GDM1 (cell line): ENCODE measurements at regions not wholly inside any gene's neighbourhood (a gene's known extent, or its start where the extent isn't known, plus 50 kb on each side); places are given as distances from the start of the nearest gene placed in this dataset.

ENCODE experiments used
- DNase-seq: peaks from one replicate; lab custom pipeline; 2025; lab: John Stamatoyannopoulos, UW

- DNase-seq: no peak
These were observed 163.3 kb upstream of the NABP1 start for GRCh38 chr2:191514613-191515012.

DNA sequence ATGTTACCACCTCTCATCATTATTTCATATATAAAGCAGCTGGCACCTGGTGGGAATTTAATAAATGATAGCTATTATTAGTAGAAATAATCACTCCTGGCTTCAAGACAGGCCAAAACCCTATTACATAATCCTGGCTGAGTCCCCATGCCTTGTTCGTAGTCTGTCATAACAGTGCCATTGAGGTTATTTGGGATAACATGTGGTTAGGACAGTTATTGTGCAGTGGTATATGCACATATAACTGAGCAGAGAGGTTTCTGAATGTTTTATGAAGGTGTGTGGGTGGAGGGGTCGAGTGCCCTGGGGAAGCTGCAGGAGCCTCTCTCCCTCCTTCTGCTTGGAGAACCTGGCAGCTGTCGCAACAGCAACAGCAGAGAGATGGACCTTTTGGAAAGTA, 162.4 kb upstream of the NABP1 start:
- no peak for DNase-seq

GRCh38 chr2:191516260-191516659, 161.7 kb upstream of the NABP1 start:
- DNase-seq: no peak

GRCh38 chr2:191521608-191522208, 156.2 kb upstream of the NABP1 start:
- DNase-seq: no peak

GRCh38 chr2:191522478-191523120, 155.3 kb upstream of the NABP1 start:
- no peak for DNase-seq

DNA sequence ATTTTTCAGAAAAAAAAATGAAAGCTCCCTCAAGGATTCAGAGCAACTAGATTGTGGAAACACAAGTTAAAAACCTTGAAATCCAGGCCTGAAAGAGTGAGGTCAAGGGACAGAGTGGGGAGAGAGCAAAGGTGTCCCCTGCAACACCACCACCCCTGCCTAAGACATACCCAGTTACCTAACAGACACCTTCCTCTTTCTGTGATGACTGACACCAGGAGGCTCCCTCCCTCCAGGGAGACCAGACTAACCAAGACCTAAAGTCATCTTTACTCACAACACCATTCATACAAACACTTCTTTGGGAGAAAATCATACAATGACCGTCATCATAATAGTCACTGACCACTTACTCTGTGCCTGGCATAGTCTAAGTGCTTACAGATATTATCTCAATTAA, 151.8 kb upstream of the NABP1 start:
- no peak for DNase-seq

- DNase-seq: no peak
These were observed 151.4 kb upstream of the NABP1 start for GRCh38 chr2:191526536-191526935.

GRCh38 chr2:191526953-191527556, 150.9 kb upstream of the NABP1 start:
- DNase-seq: no peak

DNA sequence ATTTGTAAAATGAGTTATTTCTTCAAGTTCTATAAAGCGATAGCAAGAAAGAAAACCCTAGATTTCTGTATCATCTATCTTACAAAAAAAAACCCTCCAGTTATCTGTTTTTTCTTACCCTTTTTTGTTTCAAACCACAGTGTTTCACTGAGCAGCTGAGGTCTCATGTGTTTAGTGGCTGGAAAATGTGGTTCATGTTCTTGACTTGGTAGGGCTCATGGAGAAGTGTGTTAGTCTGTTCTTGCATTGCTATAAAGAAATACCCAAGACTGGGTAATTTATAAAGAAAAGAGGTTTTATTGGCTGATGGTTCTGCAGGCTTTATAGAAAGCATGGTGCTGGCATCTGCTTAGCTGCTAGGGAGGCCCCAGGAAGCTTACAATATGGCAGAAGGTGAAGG, 147.3 kb upstream of the NABP1 start:
- DNase-seq: no peak

DNA sequence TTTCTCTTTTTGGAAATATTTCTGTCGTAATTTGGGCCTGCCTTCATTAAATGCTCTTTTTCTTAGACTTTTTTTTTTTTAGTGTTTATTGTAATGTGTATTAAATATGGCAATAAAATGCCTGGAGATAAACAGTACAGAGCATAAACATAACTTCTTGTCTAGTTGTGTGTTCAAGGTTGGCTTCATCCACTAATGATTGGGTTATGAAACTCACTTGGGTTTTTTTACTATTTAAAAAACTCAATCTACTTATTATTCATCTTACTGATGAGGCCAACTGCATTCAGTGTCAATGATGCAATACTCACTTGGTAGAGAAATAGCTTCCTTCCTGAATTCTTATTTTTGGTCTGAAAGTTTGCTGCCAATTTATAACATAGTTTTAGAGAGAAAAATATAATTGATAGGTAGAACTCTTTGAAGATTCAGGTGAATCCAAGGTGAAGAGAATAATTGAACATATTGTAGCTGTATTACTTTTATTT, 144.2 kb upstream of the NABP1 start:
- DNase-seq: no peak

GRCh38 chr2:191537921-191538320, 140.0 kb upstream of the NABP1 start:
- DNase-seq: no peak

DNA sequence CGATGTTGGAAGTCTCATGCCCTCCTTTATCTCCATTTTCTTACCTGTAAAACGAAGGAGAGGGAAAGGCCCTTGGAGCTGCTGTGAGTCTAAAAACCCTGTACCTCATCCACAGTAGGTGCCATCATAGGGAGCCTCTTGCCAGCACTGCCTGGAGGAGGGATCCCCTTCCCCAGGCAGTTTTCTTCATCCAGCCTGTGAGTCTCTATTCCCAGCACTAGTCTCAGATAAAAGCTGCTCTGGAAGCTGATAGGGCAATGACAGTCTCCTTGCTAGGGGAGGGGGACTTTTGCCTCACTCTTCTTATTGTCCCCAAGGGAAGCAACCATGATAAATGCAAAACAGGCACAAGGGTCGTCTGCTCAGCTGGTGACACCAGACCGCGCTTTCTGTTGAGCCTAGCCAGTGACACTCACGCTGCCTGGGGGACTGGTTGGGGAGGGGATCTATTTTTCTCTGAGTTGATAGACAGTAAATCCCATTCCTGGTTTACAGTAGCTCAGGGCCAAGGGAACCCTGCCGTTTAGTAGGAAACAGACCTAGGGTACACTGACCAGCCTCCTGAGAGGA, 139.5 kb upstream of the NABP1 start:
- DNase-seq: no peak

DNA sequence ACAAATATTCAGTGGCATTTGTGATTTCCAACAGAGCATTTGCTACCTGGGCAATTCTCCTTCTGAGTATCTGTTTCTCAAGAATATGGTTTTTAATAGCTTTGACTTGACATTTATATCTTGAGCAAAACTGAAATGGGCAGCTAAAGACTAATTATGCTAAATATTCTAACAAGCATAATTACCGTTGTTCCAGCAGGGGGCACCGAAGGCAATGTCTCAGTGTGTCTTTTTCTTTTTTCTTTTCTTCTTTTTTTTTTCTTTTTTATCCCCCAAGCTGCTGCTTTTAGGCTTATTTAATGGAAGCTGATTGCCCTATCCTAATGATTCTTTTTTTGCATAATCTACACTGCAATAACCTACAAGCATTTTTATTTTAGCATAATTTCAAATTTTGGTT, 138.9 kb upstream of the NABP1 start:
- no peak for DNase-seq

- no peak for DNase-seq
These were observed 137.3 kb upstream of the NABP1 start for GRCh38 chr2:191540681-191541080.

- no peak for DNase-seq
These were observed 134.2 kb upstream of the NABP1 start for GRCh38 chr2:191543708-191544107.

DNA sequence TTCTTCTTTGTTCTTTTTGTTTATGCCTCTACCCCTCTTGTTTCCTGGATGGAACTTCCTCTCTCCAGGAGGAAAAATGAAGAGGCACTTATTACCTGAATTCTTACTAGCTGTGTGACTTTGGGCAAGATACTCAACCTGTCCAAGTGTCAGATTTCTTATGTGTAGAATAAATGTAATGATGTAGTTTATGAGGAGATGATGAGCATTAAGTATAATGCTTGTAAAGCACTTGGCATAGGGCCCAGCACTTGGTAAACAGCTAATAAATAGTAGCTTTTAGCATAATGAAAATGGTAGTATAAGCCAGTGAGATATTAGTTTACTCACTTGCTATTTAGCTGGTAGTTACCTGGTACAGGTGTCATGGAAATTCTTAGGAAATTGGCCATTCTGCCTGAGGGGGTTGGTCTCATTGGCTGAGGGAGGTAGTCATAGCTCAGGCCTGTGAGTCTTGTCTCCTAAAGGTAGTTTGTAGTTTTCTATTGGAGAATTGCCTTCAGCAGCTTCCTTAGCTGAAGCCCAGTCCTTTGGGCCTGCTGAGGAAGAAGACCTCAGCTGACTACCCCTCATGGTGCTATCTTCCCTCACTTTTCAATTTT, 133.4 kb upstream of the NABP1 start:
- no peak for DNase-seq

GRCh38 chr2:191545361-191545760, 132.6 kb upstream of the NABP1 start:
- DNase-seq: no peak

GRCh38 chr2:191552066-191552465, 125.9 kb upstream of the NABP1 start:
- DNase-seq: no peak

DNA sequence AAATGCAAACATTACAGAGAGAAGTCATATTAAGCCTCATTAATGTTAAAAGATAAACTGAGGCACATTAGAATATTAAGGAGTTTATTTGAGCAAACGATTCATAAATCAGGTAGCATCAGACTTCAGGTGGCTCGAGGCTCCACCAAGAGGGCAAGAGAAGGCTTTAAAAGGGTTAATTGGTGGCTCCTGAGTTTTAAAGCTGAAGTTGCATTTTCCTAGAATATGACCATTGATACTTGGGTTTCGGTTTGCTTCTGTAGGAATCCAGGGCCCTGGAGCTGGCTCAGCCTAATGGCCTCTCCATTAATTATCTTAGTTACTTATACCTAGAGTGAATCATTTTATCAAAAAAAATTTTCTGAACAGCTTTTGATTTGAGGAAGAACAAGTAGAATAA, 123.7 kb upstream of the NABP1 start:
- DNase-seq: no peak

- peak; percentile 39 for DNase-seq
These were observed 122.7 kb upstream of the NABP1 start for GRCh38 chr2:191555092-191555742.

- no peak for DNase-seq
These were observed 121.5 kb upstream of the NABP1 start for GRCh38 chr2:191556463-191556862.

DNA sequence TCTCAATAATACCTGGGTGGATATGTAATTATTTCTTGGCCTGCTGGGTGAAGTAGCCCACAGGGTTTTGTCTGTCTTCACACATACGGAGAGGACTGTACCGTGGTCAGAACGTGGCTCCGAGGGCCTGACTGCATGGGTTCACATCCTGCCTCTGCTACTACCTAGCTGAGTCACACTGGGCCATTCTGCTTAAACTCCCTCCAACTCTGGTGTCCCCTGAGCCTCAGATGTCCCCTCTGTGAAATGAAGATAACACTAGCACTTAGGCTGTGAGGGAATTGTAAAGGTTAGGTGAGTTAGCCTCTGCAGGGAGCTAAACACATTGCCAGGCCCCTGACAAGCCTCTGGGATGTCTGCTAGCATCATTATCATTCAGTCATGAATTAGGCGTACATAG, 120.1 kb upstream of the NABP1 start:
- DNase-seq: peak; percentile 8
